Breast epithelium (tissue), 4 donors: ENCODE measurements at regions not wholly inside any gene's neighbourhood (a gene's known extent, or its start where the extent isn't known, plus 50 kb on each side); places are given as distances from the start of the nearest gene placed in this dataset.

Source experiments
- DNase-seq, 2 donors: peaks; one replicate each; pipeline ENCODE4 v3.0.0-alpha.2; 2019; ENCODE audit warnings: low spot score in 2 of 2
- H3K27ac ChIP-seq, 2 donors: fragments of 200-600 bp; sonication (generic) in 1 of 2; one replicate each; pipeline ENCODE4 v1.5.1; 2016 to 2019; ENCODE audit warnings: mild to moderate bottlenecking in 1 of 2
- H3K27me3 ChIP-seq, 2 donors: fragments of 200-600 bp; sonication (generic) in 1 of 2; one replicate each; pipeline versions ENCODE4 v1.5.1 to v1.6.0; 2017 to 2019; ENCODE audit warnings: control low read depth in 1 of 2, mild to moderate bottlenecking in 1 of 2
- H3K36me3 ChIP-seq: fragments of 200-600 bp; one replicate; pipeline ENCODE4 v1.5.1; 2019
- H3K4me1 ChIP-seq, 2 donors: fragments of 200-600 bp; sonication (generic); one replicate each; pipeline ENCODE4 v1.5.1; 2016 to 2019; ENCODE audit warnings: control low read depth in 1 of 2
- H3K4me3 ChIP-seq, 3 donors: fragments of 200-600 bp; sonication (generic); 1 replicate in 2 of 3; 2 replicates in 1 of 3; pipeline ENCODE4 v1.5.1; 2016 to 2019; ENCODE audit warnings: mild to moderate bottlenecking in 3 of 3, moderate library complexity in 2 of 3
- H3K9me3 ChIP-seq, 2 donors: fragments of 200-600 bp; sonication (generic) in 1 of 2; one replicate each; pipeline ENCODE4 v1.5.1; 2016 to 2019; ENCODE audit warnings: control low read depth in 1 of 2
- POLR2A ChIP-seq: fragments of 450-650 bp; IDR thresholded peaks from one replicate; pipeline ENCODE4 v1.6.1; 2016; ENCODE audit warnings: antibody characterized with exemption, mild to moderate bottlenecking, moderate library complexity
- POLR2AphosphoS5 ChIP-seq, 3 donors: sonication (generic); formaldehyde crosslinking; IDR thresholded peaks; one replicate each; pipeline ENCODE4 v1.6.1; 2017; ENCODE audit warnings: antibody characterized with exemption in 3 of 3
- intact Hi-C: fragments of 100-400 bp; cut with DNase I; formaldehyde crosslinking; loops from one replicate; pipeline ENCODE4 v1.15.1; 2023; ENCODE audit warnings: low total_unique reads
- TF ChIP-seq, protein P1 (sequence below), 3 donors: fragments of 450-650 bp; IDR thresholded peaks; one replicate each; pipeline ENCODE4 v1.5.1; 2016 to 2017; ENCODE audit warnings: antibody characterized with exemption in 3 of 3, mild to moderate bottlenecking in 3 of 3, moderate library complexity in 3 of 3

DNA sequence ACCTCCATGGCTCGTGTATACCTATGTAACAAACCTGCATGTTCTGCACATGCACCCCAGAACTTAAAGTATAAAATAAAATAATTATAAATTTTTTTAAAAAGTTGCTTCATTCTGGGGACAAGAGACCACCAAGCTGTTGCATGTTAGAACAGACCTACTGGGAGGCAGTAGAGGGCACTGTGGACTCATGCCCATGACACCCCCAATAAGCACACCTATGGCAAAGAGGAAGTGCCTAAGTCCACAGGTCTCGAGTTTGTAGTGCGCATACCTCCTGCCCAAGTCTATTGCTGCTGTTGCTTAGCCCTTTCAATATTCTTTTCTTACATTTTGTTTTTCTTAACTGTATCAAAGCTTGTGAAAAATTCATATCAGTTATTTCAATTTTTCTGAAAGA, 267.9 kb upstream of the THBS1 start:
- DNase-seq = no peak
- no peaks in the 10 kb centered on the region for H3K36me3 ChIP-seq
- no peak overlapping the region for H3K4me3 ChIP-seq
- H3K27ac ChIP-seq = no peak overlapping the region
- no peaks in the 10 kb centered on the region for H3K27me3 ChIP-seq
- TF ChIP-seq POLR2AphosphoS5 (IDR thresholded peaks at IDR 0.05) = no peak
- no peak for TF ChIP-seq POLR2A
- TF ChIP-seq, protein P1, sequence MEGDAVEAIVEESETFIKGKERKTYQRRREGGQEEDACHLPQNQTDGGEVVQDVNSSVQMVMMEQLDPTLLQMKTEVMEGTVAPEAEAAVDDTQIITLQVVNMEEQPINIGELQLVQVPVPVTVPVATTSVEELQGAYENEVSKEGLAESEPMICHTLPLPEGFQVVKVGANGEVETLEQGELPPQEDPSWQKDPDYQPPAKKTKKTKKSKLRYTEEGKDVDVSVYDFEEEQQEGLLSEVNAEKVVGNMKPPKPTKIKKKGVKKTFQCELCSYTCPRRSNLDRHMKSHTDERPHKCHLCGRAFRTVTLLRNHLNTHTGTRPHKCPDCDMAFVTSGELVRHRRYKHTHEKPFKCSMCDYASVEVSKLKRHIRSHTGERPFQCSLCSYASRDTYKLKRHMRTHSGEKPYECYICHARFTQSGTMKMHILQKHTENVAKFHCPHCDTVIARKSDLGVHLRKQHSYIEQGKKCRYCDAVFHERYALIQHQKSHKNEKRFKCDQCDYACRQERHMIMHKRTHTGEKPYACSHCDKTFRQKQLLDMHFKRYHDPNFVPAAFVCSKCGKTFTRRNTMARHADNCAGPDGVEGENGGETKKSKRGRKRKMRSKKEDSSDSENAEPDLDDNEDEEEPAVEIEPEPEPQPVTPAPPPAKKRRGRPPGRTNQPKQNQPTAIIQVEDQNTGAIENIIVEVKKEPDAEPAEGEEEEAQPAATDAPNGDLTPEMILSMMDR (IDR thresholded peaks at IDR 0.05) = no peak
- no peaks in the 10 kb centered on the region for H3K4me1 ChIP-seq
- no peaks in the 10 kb centered on the region for H3K9me3 ChIP-seq
- intact Hi-C loops = no loop called here

DNA sequence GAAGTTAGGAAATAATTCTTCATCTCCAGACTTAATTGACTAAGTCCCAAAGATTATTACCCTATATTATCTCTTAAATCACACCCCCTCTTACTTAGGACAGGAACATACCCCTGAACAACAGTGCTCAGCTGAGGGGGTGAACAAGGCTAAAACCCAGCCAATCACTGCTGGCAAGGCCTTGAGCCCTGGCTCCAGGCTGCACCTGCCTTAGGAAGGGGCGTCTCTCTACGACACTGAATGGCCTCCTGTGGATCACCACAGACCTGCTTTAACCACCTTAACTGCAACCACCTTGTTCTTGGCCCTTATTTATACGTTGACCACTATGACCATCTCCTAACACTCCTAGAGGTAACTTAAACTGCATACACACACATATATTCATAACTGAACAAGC, 267.4 kb upstream of the THBS1 start:
- intact Hi-C loops = no loop called here
- H3K4me3 ChIP-seq = no peak overlapping the region
- H3K9me3 ChIP-seq = no peaks in the 10 kb centered on the region
- TF ChIP-seq, protein P1 (IDR thresholded peaks at IDR 0.05) = no peak
- no peak for TF ChIP-seq POLR2AphosphoS5 (IDR thresholded peaks at IDR 0.05)
- no peak for TF ChIP-seq POLR2A
- H3K36me3 ChIP-seq = no peaks in the 10 kb centered on the region
- H3K27me3 ChIP-seq = no peaks in the 10 kb centered on the region
- H3K27ac ChIP-seq = no peak overlapping the region
- no peaks in the 10 kb centered on the region for H3K4me1 ChIP-seq
- no peak for DNase-seq

DNA sequence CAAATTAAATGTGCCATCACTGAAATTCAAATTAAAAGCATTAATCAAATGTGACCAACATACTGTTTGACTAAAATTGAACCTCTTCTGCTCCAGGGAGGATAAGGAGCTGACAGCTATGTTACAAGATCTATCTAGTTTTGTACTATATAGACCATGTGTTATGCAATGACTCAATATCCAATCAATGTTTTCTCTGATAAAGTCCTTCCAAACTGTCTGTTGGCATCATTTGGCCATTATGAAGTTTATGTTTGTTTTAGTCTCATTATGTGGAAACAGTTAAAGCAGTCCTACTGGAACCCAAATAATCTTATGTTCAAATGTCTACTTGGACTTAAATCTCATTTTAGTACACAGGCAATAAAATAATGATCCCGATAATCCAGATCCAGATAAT, 267.0 kb upstream of the THBS1 start:
- Histone ChIP-seq H3K4me1 (no peaks in the 10 kb centered on the region), H3K36me3 (no peaks in the 10 kb centered on the region), H3K9me3 (no peaks in the 10 kb centered on the region), H3K4me3 (no peak overlapping the region), H3K27ac (no peak overlapping the region), H3K27me3 (no peaks in the 10 kb centered on the region)
- TF ChIP-seq POLR2AphosphoS5 (IDR thresholded peaks at IDR 0.05) = no peak
- TF ChIP-seq, protein P1 (IDR thresholded peaks at IDR 0.05) = no peak
- TF ChIP-seq POLR2A = no peak
- intact Hi-C loops = no loop called here
- DNase-seq = no peak

DNA sequence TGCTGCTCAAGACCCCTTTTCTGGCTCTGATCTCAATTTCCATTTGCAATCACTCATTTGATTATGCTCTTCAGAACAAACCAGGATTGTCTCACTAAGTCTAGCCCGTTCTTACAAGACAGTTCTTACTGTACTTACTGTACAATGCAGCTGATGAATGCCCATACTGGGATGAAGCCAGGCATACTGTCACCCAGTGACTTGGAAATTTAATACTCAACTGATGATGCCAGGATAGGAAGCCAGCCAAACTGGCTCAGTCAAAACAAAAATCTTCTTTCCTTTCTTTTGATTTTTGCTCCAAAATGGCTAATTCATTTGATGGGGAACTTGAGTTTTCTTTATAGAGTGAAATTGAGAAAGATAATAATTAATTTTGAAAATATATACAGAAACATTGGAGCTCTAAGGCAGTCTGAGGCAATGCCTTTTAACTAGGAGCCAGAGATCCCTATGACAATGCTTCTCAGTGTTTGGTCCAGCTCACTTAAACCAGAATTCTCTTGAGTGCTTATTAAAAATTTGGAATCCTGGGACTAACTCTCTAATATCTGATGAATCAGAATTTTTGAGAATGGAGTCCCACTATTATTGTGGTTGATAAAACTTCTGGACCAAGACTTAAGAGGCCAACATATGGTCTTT, 265.6 kb upstream of the THBS1 start:
- Histone ChIP-seq H3K9me3 (no peaks in the 10 kb centered on the region), H3K4me1 (no peaks in the 10 kb centered on the region), H3K36me3 (no peaks in the 10 kb centered on the region), H3K4me3 (no peak overlapping the region), H3K27ac (no peak overlapping the region), H3K27me3 (no peaks in the 10 kb centered on the region)
- intact Hi-C loops = no loop called here
- no peak for TF ChIP-seq POLR2A
- TF ChIP-seq, protein P1 (IDR thresholded peaks at IDR 0.05) = no peak
- TF ChIP-seq POLR2AphosphoS5 (IDR thresholded peaks at IDR 0.05) = no peak
- DNase-seq = no peak

DNA sequence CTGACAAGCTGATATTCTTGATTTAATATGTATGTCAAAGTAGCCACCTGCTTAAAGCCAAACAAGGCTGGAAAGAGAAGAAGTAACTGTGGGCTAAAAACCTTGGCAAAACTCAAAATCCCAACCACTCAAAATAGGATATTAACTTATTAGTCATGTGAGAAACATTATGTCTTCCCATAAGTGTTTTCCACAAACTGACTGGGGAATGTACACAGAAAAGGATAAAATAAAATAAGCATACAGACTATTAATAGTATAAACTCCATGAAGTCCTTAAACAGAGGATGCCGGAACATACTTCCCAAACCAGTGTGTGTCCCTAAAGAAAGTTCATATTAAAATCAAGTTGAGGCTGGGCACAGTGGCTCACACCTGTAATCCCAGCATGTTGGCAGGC, 263.7 kb upstream of the THBS1 start:
- intact Hi-C loops = no loop called here
- Histone ChIP-seq H3K4me1 (no peaks in the 10 kb centered on the region), H3K9me3 (no peaks in the 10 kb centered on the region), H3K27me3 (no peaks in the 10 kb centered on the region), H3K4me3 (no peak overlapping the region), H3K27ac (no peak overlapping the region), H3K36me3 (no peaks in the 10 kb centered on the region)
- TF ChIP-seq, protein P1 (IDR thresholded peaks at IDR 0.05) = no peak
- TF ChIP-seq POLR2A (no peak), POLR2AphosphoS5 (IDR thresholded peaks at IDR 0.05) (no peak)
- no peak for DNase-seq
